Chondrocyte (in vitro differentiated cells): ENCODE measurements at regions not wholly inside any gene's neighbourhood (a gene's known extent, or its start where the extent isn't known, plus 50 kb on each side); places are given as distances from the start of the nearest gene placed in this dataset.

Source experiments
- DNase-seq: peaks from one replicate; pipeline ENCODE4 v3.0.0; 2021; ENCODE audit warnings: mixed read lengths, low spot score
- H3K27ac Mint-ChIP-seq: one replicate; pipeline ENCODE4 v1.8.0; 2021; ENCODE audit warnings: mild to moderate bottlenecking, moderate library complexity, mixed read lengths; ENCODE audit not compliant: unreplicated experiment
- H3K27me3 Mint-ChIP-seq: 2 replicates; pipeline ENCODE4 v1.8.0; 2021; ENCODE audit warnings: low read depth, mixed read lengths
- H3K36me3 Mint-ChIP-seq: 2 replicates; pipeline ENCODE4 v1.8.0; 2021; ENCODE audit warnings: low read depth, mixed read lengths
- H3K4me1 Mint-ChIP-seq: 2 replicates; pipeline ENCODE4 v1.8.0; 2021; ENCODE audit warnings: low read depth, mild to moderate bottlenecking, mixed read lengths
- H3K4me3 Mint-ChIP-seq: one replicate; pipeline ENCODE4 v1.8.0; 2021; ENCODE audit warnings: mild to moderate bottlenecking, moderate library complexity, mixed read lengths; ENCODE audit not compliant: unreplicated experiment
- H3K9me3 Mint-ChIP-seq: 2 replicates; pipeline ENCODE4 v1.8.0; 2021; ENCODE audit warnings: low read depth, mixed read lengths
- TF ChIP-seq, protein P1 (sequence below): fragments of 200-600 bp; sonication (generic); IDR thresholded peaks from 2 replicates; pipeline ENCODE4 v1.5.0; 2021; ENCODE audit warnings: antibody characterized with exemption, mild to moderate bottlenecking, moderate library complexity

DNA sequence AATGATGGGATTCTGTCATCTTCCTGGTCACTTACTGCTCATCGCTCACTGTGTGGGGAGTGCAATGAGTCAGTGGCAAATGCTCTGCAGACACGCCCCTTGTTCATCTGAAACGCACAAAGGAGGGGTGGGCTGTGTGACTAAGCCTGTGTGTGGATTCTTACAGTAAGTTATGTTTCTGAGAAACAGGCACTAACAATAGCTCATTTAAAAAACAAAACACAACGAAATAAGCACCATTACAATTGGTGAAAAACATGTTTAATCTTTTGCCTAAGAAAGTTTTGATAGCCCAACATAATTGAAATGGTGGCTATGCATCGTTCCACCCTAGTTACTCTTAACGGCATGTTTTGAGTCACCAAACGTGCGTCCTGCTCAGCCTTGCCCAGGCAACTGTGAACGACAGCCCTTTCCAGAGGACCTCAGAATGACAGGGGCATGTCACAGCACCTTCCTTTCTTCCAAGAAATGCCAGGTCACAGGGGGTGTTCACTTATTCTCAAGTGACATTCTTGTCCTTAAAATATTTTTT, 118.4 kb upstream of the SGK1 start:
- Mint-ChIP-seq H3K4me1 (peaks cover 31% of the 10 kb centered on the region), H3K9me3 (no peaks in the 10 kb centered on the region), H3K27ac (peak overlapping the region; percentile 81), H3K36me3 (no peaks in the 10 kb centered on the region), H3K27me3 (no peaks in the 10 kb centered on the region), H3K4me3 (peak overlapping the region; percentile 26)
- TF ChIP-seq, protein P1, sequence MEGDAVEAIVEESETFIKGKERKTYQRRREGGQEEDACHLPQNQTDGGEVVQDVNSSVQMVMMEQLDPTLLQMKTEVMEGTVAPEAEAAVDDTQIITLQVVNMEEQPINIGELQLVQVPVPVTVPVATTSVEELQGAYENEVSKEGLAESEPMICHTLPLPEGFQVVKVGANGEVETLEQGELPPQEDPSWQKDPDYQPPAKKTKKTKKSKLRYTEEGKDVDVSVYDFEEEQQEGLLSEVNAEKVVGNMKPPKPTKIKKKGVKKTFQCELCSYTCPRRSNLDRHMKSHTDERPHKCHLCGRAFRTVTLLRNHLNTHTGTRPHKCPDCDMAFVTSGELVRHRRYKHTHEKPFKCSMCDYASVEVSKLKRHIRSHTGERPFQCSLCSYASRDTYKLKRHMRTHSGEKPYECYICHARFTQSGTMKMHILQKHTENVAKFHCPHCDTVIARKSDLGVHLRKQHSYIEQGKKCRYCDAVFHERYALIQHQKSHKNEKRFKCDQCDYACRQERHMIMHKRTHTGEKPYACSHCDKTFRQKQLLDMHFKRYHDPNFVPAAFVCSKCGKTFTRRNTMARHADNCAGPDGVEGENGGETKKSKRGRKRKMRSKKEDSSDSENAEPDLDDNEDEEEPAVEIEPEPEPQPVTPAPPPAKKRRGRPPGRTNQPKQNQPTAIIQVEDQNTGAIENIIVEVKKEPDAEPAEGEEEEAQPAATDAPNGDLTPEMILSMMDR: no peak
- no peak for DNase-seq

DNA sequence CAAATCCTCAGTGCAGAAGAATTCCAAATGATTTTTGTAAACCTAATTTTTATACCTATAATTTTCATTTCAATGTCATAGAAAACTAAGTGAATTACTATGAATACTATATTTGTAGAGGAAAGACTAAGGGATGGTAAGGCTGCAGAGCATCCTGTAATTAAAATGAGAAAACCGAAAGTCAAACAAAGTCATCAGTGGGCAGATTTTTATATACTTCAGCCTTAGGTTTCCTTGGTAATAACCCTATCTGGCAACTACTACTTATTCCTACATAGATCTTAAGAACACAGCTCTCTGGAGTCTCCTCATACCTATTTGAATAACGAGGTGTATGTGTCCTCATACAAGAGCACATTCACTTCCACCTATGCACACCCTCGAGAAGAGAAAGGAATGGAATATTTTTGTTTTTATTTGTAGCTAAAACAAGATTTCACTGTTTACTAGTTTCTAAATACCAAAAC, 117.9 kb upstream of the SGK1 start:
- Mint-ChIP-seq H3K4me1 (peaks cover 35% of the 10 kb centered on the region), H3K27ac (peak overlapping the region; percentile 81), H3K9me3 (no peaks in the 10 kb centered on the region), H3K27me3 (no peaks in the 10 kb centered on the region), H3K4me3 (peak overlapping the region; percentile 26), H3K36me3 (no peaks in the 10 kb centered on the region)
- TF ChIP-seq, protein P1: no peak
- no peak for DNase-seq

DNA sequence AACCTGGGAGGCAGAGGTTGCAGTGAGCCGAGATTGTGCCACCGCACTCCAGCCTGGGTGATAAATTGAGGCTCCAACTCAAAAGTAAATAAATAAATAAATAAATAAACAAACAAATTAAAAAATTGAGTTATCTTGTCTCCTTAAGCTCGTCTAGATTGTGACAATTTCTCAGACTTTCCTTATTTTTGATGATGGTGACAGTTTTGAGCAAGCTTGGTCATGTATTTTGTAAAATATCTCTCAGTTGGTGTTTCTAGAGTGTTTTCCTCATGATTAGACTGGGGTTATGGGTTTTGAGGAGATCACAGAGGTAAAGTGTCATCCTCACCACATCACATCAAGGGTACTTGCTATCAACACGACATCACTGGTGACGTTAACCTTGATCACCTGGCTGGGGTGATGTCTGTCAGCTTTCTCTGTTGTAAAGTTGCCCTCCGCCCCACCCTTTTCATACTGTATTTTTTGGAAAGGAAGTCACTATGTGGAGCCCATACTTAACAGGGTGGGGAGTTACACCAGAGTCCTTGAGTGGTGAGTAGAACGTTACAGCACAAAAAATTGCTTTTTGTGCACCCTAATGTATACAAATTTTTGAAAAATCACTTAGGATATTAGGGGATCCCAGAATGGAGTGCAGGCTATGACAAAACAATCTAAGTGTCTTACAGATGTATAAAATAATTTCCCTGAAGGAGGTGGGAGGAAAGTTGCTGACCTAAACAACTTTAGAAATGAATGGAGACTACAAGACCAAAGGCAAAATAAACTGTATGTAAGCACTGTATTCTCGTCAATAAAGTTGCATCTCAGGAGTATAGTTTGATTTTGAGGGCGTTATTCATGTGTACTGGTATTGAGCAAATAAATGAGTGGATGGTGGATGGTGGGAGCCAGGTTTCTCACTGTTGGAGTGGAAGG, 116.4 kb upstream of the SGK1 start:
- no peak for DNase-seq
- H3K4me1 Mint-ChIP-seq: peaks cover 35% of the 10 kb centered on the region
- no peaks in the 10 kb centered on the region for H3K9me3 Mint-ChIP-seq
- no peak overlapping the region for H3K4me3 Mint-ChIP-seq
- no peaks in the 10 kb centered on the region for H3K27me3 Mint-ChIP-seq
- no peak overlapping the region for H3K27ac Mint-ChIP-seq
- TF ChIP-seq, protein P1: no peak
- H3K36me3 Mint-ChIP-seq: no peaks in the 10 kb centered on the region

DNA sequence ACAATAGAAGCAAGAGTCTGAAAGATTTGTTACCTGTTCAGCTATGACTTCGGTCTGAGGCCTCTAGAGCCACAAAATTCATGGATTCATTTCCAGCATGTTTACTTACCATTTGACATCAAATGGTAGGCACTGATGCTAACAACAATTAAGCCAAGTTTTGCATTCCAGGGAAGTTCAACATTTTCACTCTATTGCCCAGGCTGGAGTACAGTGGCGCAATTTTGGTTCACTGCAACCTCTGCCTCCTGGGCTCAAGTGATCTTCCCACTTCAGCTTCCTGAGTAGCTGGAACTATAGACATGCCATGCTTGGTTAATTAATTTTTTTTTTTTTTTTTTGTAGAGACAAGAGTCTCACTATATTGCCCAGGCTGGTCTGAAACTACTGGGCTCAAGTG, 114.1 kb upstream of the SGK1 start:
- no peak overlapping the region for H3K27ac Mint-ChIP-seq
- no peaks in the 10 kb centered on the region for H3K36me3 Mint-ChIP-seq
- TF ChIP-seq, protein P1: no peak
- H3K4me3 Mint-ChIP-seq: no peak overlapping the region
- no peaks in the 10 kb centered on the region for H3K9me3 Mint-ChIP-seq
- no peak for DNase-seq
- H3K27me3 Mint-ChIP-seq: no peaks in the 10 kb centered on the region
- peaks cover 30% of the 10 kb centered on the region for H3K4me1 Mint-ChIP-seq

DNA sequence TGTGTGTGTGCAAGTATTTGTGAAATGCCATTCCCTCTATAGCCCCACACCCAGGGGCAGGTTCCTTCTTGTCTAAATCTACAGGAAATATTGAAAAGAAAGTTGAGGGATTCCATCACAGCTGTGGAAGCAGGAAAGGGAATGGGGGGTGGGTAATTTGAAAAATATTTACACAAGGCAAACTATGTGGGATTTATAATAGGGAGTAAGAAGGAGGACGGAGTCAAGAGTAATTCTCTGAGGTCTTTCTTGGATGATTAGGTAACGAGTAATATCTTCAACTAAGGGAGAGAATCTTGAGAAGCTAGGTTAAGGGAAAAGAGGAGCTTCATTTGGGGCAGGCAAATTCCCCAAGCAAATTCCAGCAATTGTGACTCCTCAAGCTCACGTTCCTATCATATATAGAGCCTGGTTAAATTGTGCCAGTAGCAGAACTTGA, 113.5 kb upstream of the SGK1 start:
- Mint-ChIP-seq H3K27me3 (no peaks in the 10 kb centered on the region), H3K27ac (no peak overlapping the region), H3K36me3 (no peaks in the 10 kb centered on the region), H3K9me3 (no peaks in the 10 kb centered on the region), H3K4me3 (no peak overlapping the region), H3K4me1 (peaks cover 24% of the 10 kb centered on the region)
- TF ChIP-seq, protein P1: no peak
- no peak for DNase-seq
